Gastrocnemius medialis (tissue), 4 donors: ENCODE measurements at regions not wholly inside any gene's neighbourhood (a gene's known extent, or its start where the extent isn't known, plus 50 kb on each side); places are given as distances from the start of the nearest gene placed in this dataset.

Experiments
- ATAC-seq, 2 donors: fragments of 150-250 bp; one replicate each; pipeline ENCODE4 v1.9.1; 2016
- DNase-seq, 2 donors: peaks; one replicate each; pipeline ENCODE4 v3.0.0-alpha.2; 2019
- H3K27ac ChIP-seq, 4 donors: fragments of 200-600 bp; sonication (generic); 1 replicate in 1 of 4; 2 replicates in 3 of 4; pipeline ENCODE4 v1.5.1; 2016 to 2018; ENCODE audit warnings: mild to moderate bottlenecking in 2 of 4, moderate library complexity in 1 of 4
- H3K27me3 ChIP-seq, 3 donors: fragments of 200-600 bp; sonication (generic) in 2 of 3; 1 replicate in 1 of 3; 2 replicates in 2 of 3; pipeline versions ENCODE4 v1.5.1 to v1.6.0; 2016 to 2019; ENCODE audit warnings: mild to moderate bottlenecking in 1 of 3, moderate library complexity in 1 of 3
- H3K36me3 ChIP-seq, 2 donors: fragments of 200-600 bp; sonication (generic) in 1 of 2; one replicate each; pipeline ENCODE4 v1.5.1; 2017 to 2018
- H3K4me1 ChIP-seq, 2 donors: fragments of 200-600 bp; sonication (generic) in 1 of 2; one replicate each; pipeline ENCODE4 v1.5.1; 2016 to 2017; ENCODE audit warnings: mild to moderate bottlenecking in 2 of 2
- H3K4me3 ChIP-seq, 4 donors: fragments of 200-600 bp; sonication (generic) in 3 of 4; 1 replicate in 1 of 4; 2 replicates in 3 of 4; pipeline ENCODE4 v1.5.1; 2016 to 2019; ENCODE audit warnings: mild to moderate bottlenecking in 2 of 4
- H3K9me3 ChIP-seq, 3 donors: fragments of 200-600 bp; sonication (generic) in 2 of 3; 1 replicate in 1 of 3; 2 replicates in 2 of 3; pipeline ENCODE4 v1.5.1; 2016 to 2019
- CTCF ChIP-seq, 5 experiments: fragments of 450-650 bp in 3 of 5; fragments of 200-600 bp in 2 of 5; sonication (generic) in 2 of 5; IDR thresholded peaks in 4 of 5; conservative IDR thresholded peaks in 1 of 5; 1 replicate in 4 of 5; 2 replicates in 1 of 5; pipeline ENCODE4 v1.5.1; 2016 to 2019; ENCODE audit warnings: antibody characterized with exemption in 5 of 5, mild to moderate bottlenecking in 3 of 5, moderate library complexity in 3 of 5
- POLR2A ChIP-seq, 2 donors: fragments of 450-650 bp; IDR thresholded peaks; one replicate each; pipeline ENCODE4 v1.6.1; 2017; ENCODE audit warnings: antibody characterized with exemption in 2 of 2, mild to moderate bottlenecking in 2 of 2, moderate library complexity in 2 of 2
- in situ Hi-C, 4 donors: fragments of 200-750 bp; cut with MboI; loops; one replicate each; pipeline versions ENCODE4 v1.15.0 to v1.8.0; 2017; ENCODE audit warnings: low sequenced_read_pairs in 4 of 4
- intact Hi-C: fragments of 100-400 bp; cut with DNase I; formaldehyde crosslinking; loops from one replicate; pipeline ENCODE4 v1.15.1; 2023; ENCODE audit warnings: low total_unique reads

- H3K4me1 ChIP-seq, result peaks cover 38 to 48% of the 10 kb centered on the region in 2 donors
- no peak for DNase-seq
- H3K27ac ChIP-seq, result peak overlapping the region; percentile 61 to 73 (median 68)
- no peaks in the 10 kb centered on the region for H3K27me3 ChIP-seq
- H3K36me3 ChIP-seq, result no peaks in the 10 kb centered on the region
- intact Hi-C loops (loop anchor here (5.0 to 10.0 kb wide), 2 partner anchors 50 to 78 kb away; no protein-coding TSS in a partner anchor), in situ Hi-C loops (no loop called here)
- H3K9me3 ChIP-seq, result no peaks in the 10 kb centered on the region
- TF ChIP-seq POLR2A (IDR thresholded peaks at IDR 0.05), result no peak
- TF ChIP-seq CTCF (IDR thresholded peaks at IDR 0.05 in 4 of 5, conservative IDR thresholded peaks at IDR 0.05 in 1 of 5), result no peak
- no peak overlapping the region for H3K4me3 ChIP-seq
- no peak for ATAC-seq
These were observed 93.8 kb upstream of the CEP85L start for GRCh38 chr6:118745156-118745555.

- ATAC-seq, result peak; percentile 61 to 72
- intact Hi-C loops, result loop anchor here (10.0 kb wide), 1 partner anchor 50 kb away; no protein-coding TSS in a partner anchor
- peaks cover 43 to 46% of the 10 kb centered on the region in 2 donors for H3K4me1 ChIP-seq
These were observed 93.0 kb upstream of the CEP85L start for GRCh38 chr6:118744261-118744941.

GRCh38 chr6:118743746-118744145 lies 92.4 kb upstream of the CEP85L start:
- ATAC-seq, result no peak

More at GRCh38 chr6:118744261-118744941, 93.0 kb upstream of the CEP85L start:
- TF ChIP-seq CTCF (IDR thresholded peaks at IDR 0.05 in 4 of 5, conservative IDR thresholded peaks at IDR 0.05 in 1 of 5) (no peak), POLR2A (IDR thresholded peaks at IDR 0.05) (peak; percentile 18 to 25)
- Histone ChIP-seq H3K36me3 (no peaks in the 10 kb centered on the region), H3K27ac (peak overlapping the region; percentile 61 to 73 (median 68)), H3K4me3 (no peak overlapping the region), H3K27me3 (no peaks in the 10 kb centered on the region), H3K9me3 (no peaks in the 10 kb centered on the region)
- peak; percentile 35 for DNase-seq
- in situ Hi-C loops, result no loop called here

GRCh38 chr6:118740372-118740771 lies 89.0 kb upstream of the CEP85L start:
- intact Hi-C loops (loop anchor here (10.0 kb wide), 1 partner anchor 46 kb away; no protein-coding TSS in a partner anchor), in situ Hi-C loops (no loop called here)
- TF ChIP-seq POLR2A (IDR thresholded peaks at IDR 0.05), result no peak
- TF ChIP-seq CTCF (IDR thresholded peaks at IDR 0.05 in 4 of 5, conservative IDR thresholded peaks at IDR 0.05 in 1 of 5), result no peak
- no peaks in the 10 kb centered on the region for H3K27me3 ChIP-seq
- no peak overlapping the region for H3K27ac ChIP-seq
- no peak overlapping the region for H3K4me3 ChIP-seq
- no peaks in the 10 kb centered on the region for H3K9me3 ChIP-seq
- ATAC-seq (peak in 1 of 2 donors; percentile 37), DNase-seq (no peak)
- H3K4me1 ChIP-seq, result peaks cover 15 to 26% of the 10 kb centered on the region in 2 donors
- no peaks in the 10 kb centered on the region for H3K36me3 ChIP-seq

More at GRCh38 chr6:118743746-118744145, 92.4 kb upstream of the CEP85L start:
- Histone ChIP-seq H3K4me3 (no peak overlapping the region), H3K9me3 (no peaks in the 10 kb centered on the region), H3K4me1 (peaks cover 39% of the 10 kb centered on the region in 2 donors), H3K27me3 (no peaks in the 10 kb centered on the region), H3K27ac (peak overlapping the region in 2 of 4 donors; percentile 71 to 73), H3K36me3 (no peaks in the 10 kb centered on the region)
- DNase-seq, result no peak
- intact Hi-C loops, result loop anchor here (10.0 kb wide), 1 partner anchor 49 kb away; no protein-coding TSS in a partner anchor
- in situ Hi-C loops, result no loop called here
- TF ChIP-seq CTCF (IDR thresholded peaks at IDR 0.05 in 4 of 5, conservative IDR thresholded peaks at IDR 0.05 in 1 of 5) (no peak), POLR2A (IDR thresholded peaks at IDR 0.05) (no peak)
